ENCODE measurements at regions not wholly inside any gene's neighbourhood (a gene's known extent, or its start where the extent isn't known, plus 50 kb on each side); places are given as distances from the start of the nearest gene placed in this dataset.
A peak's percentile ranks its signal among the peaks of the same experiment; 100 is the strongest.

GRCh38 chr17:62163847-62164246 is 98.8 kb upstream of the MED13 start (continued):
- TF ChIP-seq PAXIP1 (CRISPR knock-in tag; conservative IDR thresholded peaks at IDR 0.05) (peak; percentile 56), ZNF30 (CRISPR knock-in tag; IDR thresholded peaks at IDR 0.05) (no peak), HBP1 (CRISPR knock-in tag; IDR thresholded peaks at IDR 0.05; ENCODE audit: low read depth) (no peak), JARID2 (CRISPR knock-in tag; IDR thresholded peaks at IDR 0.05; ENCODE audit: insufficient replicate concordance) (no peak), WIZ (CRISPR knock-in tag; IDR thresholded peaks at IDR 0.05) (no peak), HOXA3 (CRISPR knock-in tag; IDR thresholded peaks at IDR 0.05) (0 out of 2 replicates have a peak, but pooled peaks have one; percentile 16), RFX3 (CRISPR knock-in tag; IDR thresholded peaks at IDR 0.05) (no peak), CBX2 (IDR thresholded peaks at IDR 0.05; ENCODE audit: low read depth, low read length) (no peak), CBX2 (CRISPR knock-in tag; IDR thresholded peaks at IDR 0.05; ENCODE audit: low read depth) (no peak), ZNF318 (CRISPR knock-in tag; IDR thresholded peaks at IDR 0.05) (no peak), BORCS8-MEF2B (CRISPR knock-in tag; IDR thresholded peaks at IDR 0.05) (no peak), TBL1XR1 (IDR thresholded peaks at IDR 0.05; ENCODE audit: borderline replicate concordance, low read length, partially characterized antibody) (no peak), GLMP (CRISPR knock-in tag; IDR thresholded peaks at IDR 0.05; ENCODE audit: borderline replicate concordance) (no peak), ZFYVE20 (CRISPR knock-in tag; IDR thresholded peaks at IDR 0.05; ENCODE audit: borderline replicate concordance, low read depth) (no peak), MATR3 (CRISPR knock-in tag; IDR thresholded peaks at IDR 0.05) (no peak), HIVEP1 (CRISPR knock-in tag; IDR thresholded peaks at IDR 0.05) (no peak)

All from HepG2 (cell line).